Sciatic nerve (tissue), 2 donors: ENCODE measurements at regions not wholly inside any gene's neighbourhood (a gene's known extent, or its start where the extent isn't known, plus 50 kb on each side); places are given as distances from the start of the nearest gene placed in this dataset.
"Not testable (repeated sequence)": the region's sequence is repeated elsewhere in the genome, so short reads cannot be mapped to it uniquely, and the experiment has no call there.

Source experiments
- ATAC-seq: fragments of 200-7000 bp; cut with Tn5 transposase; one replicate; pipeline ENCODE4 v1.9.1; 2020; ENCODE audit warnings: mild to moderate bottlenecking, moderate library complexity
- DNase-seq: peaks from one replicate; pipeline ENCODE4 v3.0.0-alpha.2; 2020; ENCODE audit warnings: low spot score
- intact Hi-C: fragments of 100-400 bp; cut with DNase I; formaldehyde crosslinking; loops from one replicate; pipeline ENCODE4 v1.14.2; 2022
- donor health status: DM: no; HTN: no; CAD: no.
- donor health status: DM: no; HTN: no; CAD: no.

GRCh38 chr2:199583676-199584075, 125.9 kb upstream of the SATB2 start:
- no peak for DNase-seq
- no peak for ATAC-seq
- intact Hi-C loops, result no loop called here

GRCh38 chr2:199581935-199582360, 124.2 kb upstream of the SATB2 start:
- ATAC-seq (peak; percentile 42), DNase-seq (no peak)
- intact Hi-C loops, result no loop called here

GRCh38 chr2:199581408-199581807, 123.7 kb upstream of the SATB2 start:
- ATAC-seq, result no peak
- intact Hi-C loops, result no loop called here
- no peak for DNase-seq

- DNase-seq (no peak), ATAC-seq (no peak)
- intact Hi-C loops, result no loop called here
These were observed 117.7 kb upstream of the SATB2 start for GRCh38 chr2:199575416-199575815.

- ATAC-seq, result no peak
- no peak for DNase-seq
- intact Hi-C loops, result no loop called here
These were observed 114.8 kb upstream of the SATB2 start for GRCh38 chr2:199572571-199572970.

GRCh38 chr2:199570934-199571333, 113.2 kb upstream of the SATB2 start:
- intact Hi-C loops, result no loop called here
- DNase-seq (no peak), ATAC-seq (no peak)

GRCh38 chr2:199569336-199569735, 111.6 kb upstream of the SATB2 start:
- no peak for DNase-seq
- ATAC-seq, result no peak
- intact Hi-C loops, result no loop called here

GRCh38 chr2:199558156-199558555, 100.4 kb upstream of the SATB2 start:
- no peak for ATAC-seq
- intact Hi-C loops, result no loop called here
- no peak for DNase-seq

GRCh38 chr2:199556527-199557285, 99.0 kb upstream of the SATB2 start:
- no peak for DNase-seq
- intact Hi-C loops, result no loop called here

GRCh38 chr2:199554026-199554425, 96.3 kb upstream of the SATB2 start:
- no peak for ATAC-seq
- intact Hi-C loops, result no loop called here

More at GRCh38 chr2:199556527-199557285, 99.0 kb upstream of the SATB2 start:
- ATAC-seq, result no peak

GRCh38 chr2:199552141-199552540, 94.4 kb upstream of the SATB2 start:
- intact Hi-C loops, result no loop called here
- DNase-seq (no peak), ATAC-seq (no peak)

More at GRCh38 chr2:199554026-199554425, 96.3 kb upstream of the SATB2 start:
- no peak for DNase-seq

GRCh38 chr2:199543606-199544172, 86.0 kb upstream of the SATB2 start:
- no peak for ATAC-seq
- no peak for DNase-seq
- intact Hi-C loops, result no loop called here

- no peak for ATAC-seq
- intact Hi-C loops, result no loop called here
These were observed 77.9 kb upstream of the SATB2 start for GRCh38 chr2:199535445-199536177.

GRCh38 chr2:199533873-199534272, 76.1 kb upstream of the SATB2 start:
- intact Hi-C loops, ATAC-seq, DNase-seq: not testable (repeated sequence)

More at GRCh38 chr2:199535445-199536177, 77.9 kb upstream of the SATB2 start:
- no peak for DNase-seq

GRCh38 chr2:199527071-199527470, 69.3 kb upstream of the SATB2 start:
- DNase-seq (no peak), ATAC-seq (no peak)
- intact Hi-C loops, result no loop called here

GRCh38 chr2:199524689-199525574, 67.2 kb upstream of the SATB2 start:
- intact Hi-C loops, result no loop called here
- ATAC-seq, result no peak
- no peak for DNase-seq

GRCh38 chr2:199509403-199509802, 51.7 kb upstream of the SATB2 start:
- no peak for DNase-seq
- ATAC-seq, result no peak
- intact Hi-C loops, result no loop called here
